ENCODE measurements at regions not wholly inside any gene's neighbourhood (a gene's known extent, or its start where the extent isn't known, plus 50 kb on each side); places are given as distances from the start of the nearest gene placed in this dataset.

- DNase-seq = no peak
These were observed 168.5 kb downstream of the OLFM1 start for GRCh38 chr9:135255841-135256580.

GRCh38 chr9:135256581-135257354 lies 169.3 kb downstream of the OLFM1 start:
- no peak for DNase-seq

DNA sequence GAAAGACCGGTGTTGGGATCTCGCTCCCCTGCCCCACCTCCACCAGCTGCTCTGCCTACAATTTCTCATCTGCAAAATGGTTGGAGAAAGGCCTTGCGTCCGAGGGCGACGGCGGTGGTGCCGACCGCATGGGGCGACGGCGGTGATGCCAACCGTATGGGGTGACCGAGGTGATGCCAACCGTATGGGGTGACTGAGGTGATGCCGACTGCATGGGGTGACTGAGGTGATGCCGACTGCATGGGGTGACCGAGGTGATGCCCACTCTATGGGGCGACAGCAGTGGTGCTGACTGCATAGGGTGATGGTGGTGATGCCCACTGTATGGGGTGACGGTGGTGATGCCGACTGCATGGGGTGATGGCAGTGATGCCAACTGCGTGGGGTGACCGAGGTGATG lies 171.0 kb downstream of the OLFM1 start:
- no peak for DNase-seq

DNA sequence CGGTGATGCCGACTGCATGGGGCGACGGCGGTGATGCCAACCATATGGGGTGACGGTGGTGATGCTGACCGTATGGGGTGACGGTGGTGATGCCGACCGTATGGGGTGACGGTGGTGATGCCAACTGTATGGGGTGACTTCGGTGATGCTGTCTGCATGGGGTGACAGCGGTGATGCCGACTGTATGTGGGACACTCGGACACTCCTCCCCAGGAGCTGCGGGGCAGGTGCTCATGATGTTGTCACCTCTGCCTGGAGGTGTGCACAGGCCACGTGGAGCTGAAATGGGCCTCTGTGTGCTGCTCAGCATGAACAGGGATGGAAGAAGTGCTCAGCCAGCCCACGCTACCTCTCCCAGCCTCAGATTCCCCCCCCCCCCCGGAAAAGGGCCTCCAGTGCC lies 171.8 kb downstream of the OLFM1 start:
- DNase-seq = no peak

- DNase-seq = no peak
These were observed 173.0 kb downstream of the OLFM1 start for GRCh38 chr9:135260221-135261180.

GRCh38 chr9:135262248-135262647 lies 174.8 kb downstream of the OLFM1 start:
- DNase-seq = no peak

- no peak for DNase-seq
These were observed 176.0 kb downstream of the OLFM1 start for GRCh38 chr9:135263511-135263910.

DNA sequence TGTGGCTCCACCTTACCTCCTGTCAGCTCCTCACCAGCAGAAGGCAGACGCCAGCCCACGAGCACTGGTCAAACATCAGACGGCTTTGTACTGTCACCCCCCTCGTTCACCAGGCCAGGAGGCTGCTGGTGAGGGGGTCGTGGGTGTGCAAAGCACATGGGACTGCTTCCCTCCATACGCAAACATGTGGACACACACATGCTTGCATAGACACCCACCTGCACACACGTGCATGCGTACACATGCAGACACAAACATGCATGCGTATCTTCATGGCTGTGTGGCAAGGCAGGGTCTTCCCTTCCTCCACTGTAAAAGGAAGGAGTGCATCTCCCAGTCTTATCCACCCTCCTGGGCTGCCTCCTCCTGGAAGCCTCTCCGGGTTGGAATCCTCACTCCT lies 178.5 kb downstream of the OLFM1 start:
- no peak for DNase-seq

DNA sequence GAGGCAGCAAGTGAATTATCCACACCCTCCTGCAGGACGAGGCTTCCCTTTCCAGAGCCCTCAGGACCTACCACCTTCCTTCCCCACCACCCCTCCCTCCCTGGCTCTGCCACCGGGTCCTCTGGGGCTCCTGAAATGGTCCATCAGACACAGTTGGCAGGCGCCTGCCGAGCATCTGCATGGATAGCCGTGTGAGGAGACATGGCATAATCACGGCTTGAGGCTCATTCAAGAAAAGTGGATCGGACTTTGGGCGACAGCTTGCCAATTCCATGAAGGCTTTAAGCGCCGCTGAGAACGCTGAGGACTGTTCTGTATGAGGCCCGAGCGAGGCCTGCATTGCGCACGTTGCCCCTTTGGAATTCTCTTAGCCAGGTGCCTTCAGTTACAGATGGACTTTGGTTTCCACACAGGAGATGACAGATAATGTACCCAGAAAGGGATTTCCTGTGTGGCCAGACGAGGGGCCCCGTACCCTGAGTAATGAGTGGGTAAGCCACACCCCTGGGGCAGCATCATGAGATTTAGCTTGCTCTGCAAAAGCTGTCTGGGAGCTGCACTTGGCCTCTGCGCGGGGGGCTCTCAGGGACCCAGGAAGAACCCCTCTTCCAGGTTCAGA lies 179.8 kb downstream of the OLFM1 start:
- no peak for DNase-seq

GRCh38 chr9:135268031-135268430 lies 180.6 kb downstream of the OLFM1 start:
- DNase-seq = no peak

DNA sequence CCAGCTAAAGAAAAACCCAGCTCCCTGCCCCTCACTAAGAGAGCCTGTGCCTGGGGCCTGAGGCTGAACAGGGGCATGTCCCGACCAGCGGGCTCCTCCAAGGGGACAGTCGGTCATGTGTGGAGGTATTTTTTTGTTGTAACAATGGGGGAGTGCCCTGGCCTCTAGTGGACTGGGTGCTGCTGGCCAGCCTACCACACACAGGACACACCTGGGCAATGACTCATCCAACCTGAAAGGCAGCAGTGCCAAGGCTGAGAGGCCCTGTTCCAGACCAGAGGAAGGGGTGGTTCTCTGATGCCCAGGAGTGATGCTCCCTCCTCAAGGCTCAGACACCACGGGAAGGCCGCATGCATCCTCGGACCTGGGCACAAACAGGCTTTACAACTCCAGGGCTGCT lies 181.5 kb downstream of the OLFM1 start:
- DNase-seq = no peak

- DNase-seq = no peak
These were observed 182.7 kb downstream of the OLFM1 start for GRCh38 chr9:135269912-135270830.

- no peak for DNase-seq
These were observed 184.0 kb downstream of the OLFM1 start for GRCh38 chr9:135271425-135271824.

DNA sequence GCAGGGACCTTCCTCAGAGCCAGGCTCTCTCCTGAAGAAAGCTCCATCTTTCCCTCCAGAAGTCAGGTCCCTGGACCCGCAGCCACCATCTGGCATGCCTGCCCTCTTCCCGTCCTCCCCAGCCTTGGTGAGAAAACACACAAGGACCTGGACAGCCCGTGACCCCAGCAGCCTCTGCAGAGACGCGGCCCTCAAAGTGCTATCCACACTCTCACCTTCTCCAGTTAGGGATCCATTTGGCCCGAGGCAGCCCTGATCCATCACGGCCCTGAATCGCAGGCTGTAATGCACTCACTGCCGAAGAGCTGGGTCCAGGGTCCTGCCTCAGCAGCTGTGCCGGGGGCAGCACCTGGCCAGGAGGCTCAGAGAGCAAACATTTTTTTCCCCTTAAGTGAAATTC lies 185.1 kb downstream of the OLFM1 start:
- no peak for DNase-seq

GRCh38 chr9:135273008-135273407 lies 185.5 kb downstream of the OLFM1 start:
- no peak for DNase-seq

DNA sequence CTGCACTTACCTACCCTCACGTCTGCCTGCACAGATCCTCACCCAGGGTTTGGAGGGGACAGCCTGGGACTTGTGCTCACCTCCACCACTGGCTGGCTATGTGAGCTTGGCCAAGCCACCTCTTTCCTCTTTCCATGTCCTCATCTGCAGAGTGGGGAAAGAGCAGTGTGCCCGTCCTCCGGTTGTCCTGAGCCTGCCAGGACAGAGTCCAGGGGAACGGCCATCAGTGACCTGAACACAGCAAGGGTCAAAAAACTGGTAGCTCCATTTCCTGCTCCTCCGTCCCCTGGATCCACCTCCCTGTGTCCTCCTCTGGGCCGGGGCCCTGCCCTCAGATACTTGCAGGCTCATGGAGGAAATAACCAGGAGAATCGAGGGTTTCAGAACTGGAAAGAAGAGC lies 187.7 kb downstream of the OLFM1 start:
- DNase-seq = no peak

- no peak for DNase-seq
These were observed 188.3 kb downstream of the OLFM1 start for GRCh38 chr9:135275571-135276289.

DNA sequence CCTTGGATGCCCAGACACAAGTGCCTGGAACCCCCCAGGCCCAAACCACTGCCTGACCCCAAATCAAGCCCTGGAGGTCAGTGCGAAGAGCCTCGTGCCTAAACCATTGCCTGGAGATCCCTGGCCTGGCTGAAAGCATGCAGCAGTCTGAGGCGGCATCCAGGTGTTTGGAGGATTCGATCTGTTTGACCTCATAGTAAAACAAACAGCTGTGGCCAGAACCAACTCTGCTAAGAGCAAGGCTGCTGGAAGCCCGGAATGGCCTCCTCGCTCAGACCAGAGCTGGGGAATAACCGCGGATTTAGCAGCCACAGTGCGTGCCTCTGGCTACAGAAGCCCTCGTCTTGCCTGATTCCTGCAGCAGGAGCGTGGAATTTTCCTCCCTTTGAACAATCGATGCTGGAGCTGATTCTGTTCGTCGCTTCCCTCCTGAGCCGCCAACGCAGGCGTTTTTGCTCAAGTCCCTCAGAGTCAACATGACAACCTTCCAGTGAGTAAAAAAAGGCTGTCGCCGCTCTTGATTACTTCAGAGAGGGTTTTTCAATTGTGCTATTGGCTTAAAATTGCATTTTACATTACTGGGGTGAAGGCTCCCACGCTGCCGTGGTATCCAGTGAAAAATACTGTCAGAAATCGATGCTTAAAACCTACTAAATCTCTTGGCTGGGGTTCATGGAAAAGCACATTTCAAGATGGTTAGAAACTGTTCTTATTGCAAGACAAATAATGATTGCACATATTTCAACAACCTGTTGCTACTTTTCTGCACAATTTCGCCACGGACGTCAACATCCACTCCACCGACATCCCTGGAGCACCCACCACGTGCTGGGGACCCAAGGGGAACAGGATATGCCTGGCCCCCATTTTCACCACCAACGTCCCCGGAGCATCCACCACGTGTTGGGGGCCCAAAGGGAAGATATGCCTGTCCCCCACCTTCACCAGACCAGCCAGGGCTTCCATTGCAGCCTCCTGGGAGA lies 190.0 kb downstream of the OLFM1 start:
- no peak for DNase-seq

GRCh38 chr9:135278586-135278985 lies 191.1 kb downstream of the OLFM1 start:
- no peak for DNase-seq

- no peak for DNase-seq
These were observed 191.9 kb downstream of the OLFM1 start for GRCh38 chr9:135279385-135279784.
